Osteoblast (primary cell): ENCODE measurements at regions not wholly inside any gene's neighbourhood (a gene's known extent, or its start where the extent isn't known, plus 50 kb on each side); places are given as distances from the start of the nearest gene placed in this dataset.

Source experiments
- DNase-seq: peaks from one replicate; pipeline ENCODE4 v3.0.0; 2011; ENCODE audit warnings: low spot score, mixed read lengths; ENCODE audit not compliant: insufficient read length; ENCODE audit errors: missing footprints
- H2AFZ ChIP-seq: 2 replicates; pipeline ENCODE4 v1.6.0; 2011; ENCODE audit warnings: mild to moderate bottlenecking, low read length
- H3K27ac ChIP-seq: 2 replicates; pipeline ENCODE4 v1.5.1; 2011; ENCODE audit warnings: mild to moderate bottlenecking, low read depth, low read length, moderate library complexity
- H3K27me3 ChIP-seq: 2 replicates; pipeline ENCODE4 v1.6.0; 2012; ENCODE audit warnings: mild to moderate bottlenecking, control low read depth, inconsistent platforms, low read length, moderate library complexity; ENCODE audit not compliant: insufficient read depth
- H3K36me3 ChIP-seq: 2 replicates; pipeline ENCODE4 v1.5.1; 2011; ENCODE audit warnings: mild to moderate bottlenecking, low read length, control low read depth, moderate library complexity; ENCODE audit not compliant: insufficient read depth
- H3K4me1 ChIP-seq: 2 replicates; pipeline ENCODE4 v1.5.1; 2011; ENCODE audit warnings: mild to moderate bottlenecking, low read length, control low read depth, moderate library complexity; ENCODE audit not compliant: insufficient read depth
- H3K4me2 ChIP-seq: 2 replicates; pipeline ENCODE4 v1.6.0; 2011; ENCODE audit warnings: mild to moderate bottlenecking, low read length; ENCODE audit not compliant: insufficient read depth
- H3K4me3 ChIP-seq: fragments of 200-600 bp; sonication (generic); 3 replicates; pipeline ENCODE4 v1.5.1; 2012; ENCODE audit warnings: mild to moderate bottlenecking, low read length, inconsistent platforms; ENCODE audit not compliant: insufficient read depth
- H3K79me2 ChIP-seq: 2 replicates; pipeline ENCODE4 v1.6.0; 2012; ENCODE audit warnings: mild to moderate bottlenecking, low read length, control low read depth, inconsistent platforms; ENCODE audit not compliant: insufficient read depth
- H3K9me3 ChIP-seq: 2 replicates; pipeline ENCODE4 v1.5.1; 2011; ENCODE audit warnings: low read depth, low read length, control low read depth
- H4K20me1 ChIP-seq: 2 replicates; pipeline ENCODE4 v1.6.0; 2012; ENCODE audit warnings: mild to moderate bottlenecking, low read length, control low read depth; ENCODE audit not compliant: insufficient read depth
- CTCF ChIP-seq: IDR thresholded peaks from 2 replicates; pipeline ENCODE4 v1.5.1; 2011; ENCODE audit warnings: mild to moderate bottlenecking, low read depth, low read length, moderate library complexity; ENCODE audit errors: extremely low read depth

- Histone ChIP-seq H4K20me1 (no peaks in the 10 kb centered on the region), H3K4me1 (no peaks in the 10 kb centered on the region), H3K27ac (no peak overlapping the region), H3K79me2 (no peaks in the 10 kb centered on the region), H3K4me3 (no peak overlapping the region), H3K36me3 (no peaks in the 10 kb centered on the region), H2AFZ (no peak overlapping the region), H3K9me3 (no peaks in the 10 kb centered on the region), H3K4me2 (no peak overlapping the region), H3K27me3 (no peaks in the 10 kb centered on the region)
- DNase-seq: no peak
- TF ChIP-seq CTCF: no peak
Observed at GRCh38 chrX:25534091-25534490, 518.3 kb upstream of the ARX start.

GRCh38 chrX:25536307-25536970, 520.7 kb upstream of the ARX start:
- Histone ChIP-seq H3K27me3 (no peaks in the 10 kb centered on the region), H3K79me2 (no peaks in the 10 kb centered on the region), H4K20me1 (no peaks in the 10 kb centered on the region), H3K9me3 (no peaks in the 10 kb centered on the region), H2AFZ (no peak overlapping the region), H3K27ac (no peak overlapping the region), H3K4me3 (no peak overlapping the region), H3K4me2 (no peak overlapping the region), H3K36me3 (no peaks in the 10 kb centered on the region), H3K4me1 (no peaks in the 10 kb centered on the region)
- no peak for DNase-seq
- no peak for TF ChIP-seq CTCF

- TF ChIP-seq CTCF: no peak
- Histone ChIP-seq H3K4me1 (no peaks in the 10 kb centered on the region), H3K9me3 (no peaks in the 10 kb centered on the region), H3K27ac (no peak overlapping the region), H3K27me3 (no peaks in the 10 kb centered on the region), H3K4me3 (no peak overlapping the region), H2AFZ (no peak overlapping the region), H4K20me1 (no peaks in the 10 kb centered on the region), H3K36me3 (no peaks in the 10 kb centered on the region), H3K79me2 (no peaks in the 10 kb centered on the region), H3K4me2 (no peak overlapping the region)
- no peak for DNase-seq
Observed at GRCh38 chrX:25537699-25538098, 521.9 kb upstream of the ARX start.

GRCh38 chrX:25544641-25545040, 528.9 kb upstream of the ARX start:
- H3K4me2 ChIP-seq: no peak overlapping the region

More at GRCh38 chrX:25544641-25545040, 528.9 kb upstream of the ARX start:
- DNase-seq: no peak
- Histone ChIP-seq H3K36me3 (no peaks in the 10 kb centered on the region), H3K27ac (no peak overlapping the region), H3K27me3 (no peaks in the 10 kb centered on the region), H3K4me3 (no peak overlapping the region), H3K79me2 (no peaks in the 10 kb centered on the region), H3K4me1 (peaks cover 3% of the 10 kb centered on the region), H3K9me3 (no peaks in the 10 kb centered on the region), H2AFZ (no peak overlapping the region), H4K20me1 (no peaks in the 10 kb centered on the region)
- TF ChIP-seq CTCF: no peak
